ENCODE measurements at regions not wholly inside any gene's neighbourhood (a gene's known extent, or its start where the extent isn't known, plus 50 kb on each side); places are given as distances from the start of the nearest gene placed in this dataset.

GRCh38 chr1:87864676-87865075 lies 536.0 kb downstream of the LMO4 start:
- H3K4me3 ChIP-seq (ENCODE audit: low read length), result peak overlapping the region; percentile 44
- no peaks in the 10 kb centered on the region for H3F3A ChIP-seq (ENCODE audit: insufficient read depth, low read length)
- DNase-seq, result peak; percentile 67
- no peaks in the 10 kb centered on the region for H3K9me3 ChIP-seq (replicated peaks; ENCODE audit: insufficient read depth, low read length)
- TF ChIP-seq CTCF (IDR thresholded peaks at IDR 0.05; ENCODE audit: low read length) (no peak), EZH2 (optimal IDR thresholded peaks at IDR 0.05; ENCODE audit: low read depth, low read length) (no peak)
- peak overlapping the region; percentile 95 for H3K4me2 ChIP-seq (ENCODE audit: low read depth, low read length)
- no peaks in the 10 kb centered on the region for H3K36me3 ChIP-seq (replicated peaks; ENCODE audit: insufficient read depth, low read length)
- H3K79me2 ChIP-seq (ENCODE audit: low read length), result no peaks in the 10 kb centered on the region
- no peaks in the 10 kb centered on the region for H3K27me3 ChIP-seq (replicated peaks; ENCODE audit: insufficient read depth, low read length)
- no peak overlapping the region; the same call in 1 of the 2 replicates for H3K27ac ChIP-seq (ENCODE audit: low read length)
- peak overlapping the region; percentile 28; the same call in 1 of the 2 replicates for H2AFZ ChIP-seq (ENCODE audit: low read length)
- H3K9me2 ChIP-seq (replicated peaks; ENCODE audit: insufficient read depth, low read length), result no peaks in the 10 kb centered on the region
- H4K20me1 ChIP-seq (ENCODE audit: insufficient read depth, low read length), result no peaks in the 10 kb centered on the region
- H3K9ac ChIP-seq (ENCODE audit: low read length), result no peak overlapping the region
- H3K4me1 ChIP-seq (ENCODE audit: low read length), result peaks cover 31% of the 10 kb centered on the region

- no peaks in the 10 kb centered on the region for H3K27me3 ChIP-seq (replicated peaks; ENCODE audit: insufficient read depth, low read length)
- no peak overlapping the region for H2AFZ ChIP-seq (ENCODE audit: low read length)
- no peaks in the 10 kb centered on the region for H3K79me2 ChIP-seq (ENCODE audit: low read length)
- no peaks in the 10 kb centered on the region for H3K36me3 ChIP-seq (replicated peaks; ENCODE audit: insufficient read depth, low read length)
- H3K9ac ChIP-seq (ENCODE audit: low read length), result no peak overlapping the region
- H3K4me1 ChIP-seq (ENCODE audit: low read length), result peaks cover 45% of the 10 kb centered on the region
- no peak for DNase-seq
- H3K4me3 ChIP-seq (ENCODE audit: low read length), result no peak overlapping the region
- H3K4me2 ChIP-seq (ENCODE audit: low read depth, low read length), result no peak overlapping the region
- no peaks in the 10 kb centered on the region for H4K20me1 ChIP-seq (ENCODE audit: insufficient read depth, low read length)
- TF ChIP-seq EZH2 (optimal IDR thresholded peaks at IDR 0.05; ENCODE audit: low read depth, low read length), result no peak
- TF ChIP-seq EZH2phosphoT487 (IDR thresholded peaks at IDR 0.05; ENCODE audit: low read length), result no peak
- no peak for TF ChIP-seq CTCF (IDR thresholded peaks at IDR 0.05; ENCODE audit: low read length)
- no peaks in the 10 kb centered on the region for H3K9me2 ChIP-seq (replicated peaks; ENCODE audit: insufficient read depth, low read length)
- no peak overlapping the region for H3K27ac ChIP-seq (ENCODE audit: low read length)
- no peaks in the 10 kb centered on the region for H3K9me3 ChIP-seq (replicated peaks; ENCODE audit: insufficient read depth, low read length)
- peaks cover 13% of the 10 kb centered on the region for H3F3A ChIP-seq (ENCODE audit: insufficient read depth, low read length)
Measured at GRCh38 chr1:87866416-87866815, 537.7 kb downstream of the LMO4 start.

- Histone ChIP-seq H3K4me2 (ENCODE audit: low read depth, low read length) (no peak overlapping the region), H2AFZ (ENCODE audit: low read length) (no peak overlapping the region), H3K4me1 (ENCODE audit: low read length) (peaks cover 55% of the 10 kb centered on the region), H3K9me3 (replicated peaks; ENCODE audit: insufficient read depth, low read length) (no peaks in the 10 kb centered on the region), H3F3A (ENCODE audit: insufficient read depth, low read length) (peaks cover 24% of the 10 kb centered on the region), H3K79me2 (ENCODE audit: low read length) (no peaks in the 10 kb centered on the region), H4K20me1 (ENCODE audit: insufficient read depth, low read length) (no peaks in the 10 kb centered on the region), H3K9ac (ENCODE audit: low read length) (no peak overlapping the region), H3K27me3 (replicated peaks; ENCODE audit: insufficient read depth, low read length) (no peaks in the 10 kb centered on the region), H3K4me3 (ENCODE audit: low read length) (no peak overlapping the region), H3K27ac (ENCODE audit: low read length) (no peak overlapping the region), H3K36me3 (replicated peaks; ENCODE audit: insufficient read depth, low read length) (no peaks in the 10 kb centered on the region), H3K9me2 (replicated peaks; ENCODE audit: insufficient read depth, low read length) (no peaks in the 10 kb centered on the region)
- no peak for TF ChIP-seq CTCF (IDR thresholded peaks at IDR 0.05; ENCODE audit: low read length)
- TF ChIP-seq EZH2 (optimal IDR thresholded peaks at IDR 0.05; ENCODE audit: low read depth, low read length), result no peak
- TF ChIP-seq EZH2phosphoT487 (IDR thresholded peaks at IDR 0.05; ENCODE audit: low read length), result no peak
- DNase-seq, result no peak
Measured at GRCh38 chr1:87867626-87868025, 538.9 kb downstream of the LMO4 start.
